GM18508 (cell line): ENCODE measurements at regions not wholly inside any gene's neighbourhood (a gene's known extent, or its start where the extent isn't known, plus 50 kb on each side); places are given as distances from the start of the nearest gene placed in this dataset.
"Not testable (repeated sequence)": the region's sequence is repeated elsewhere in the genome, so short reads cannot be mapped to it uniquely, and the experiment has no call there.

Experiments
- ATAC-seq: cut with Tn5 transposase; IDR thresholded peaks from one replicate; pipeline ENCODE4 v1.9.1; 2021; ENCODE audit warnings: moderate number of reproducible peaks; ENCODE audit not compliant: insufficient read depth, unreplicated experiment

DNA sequence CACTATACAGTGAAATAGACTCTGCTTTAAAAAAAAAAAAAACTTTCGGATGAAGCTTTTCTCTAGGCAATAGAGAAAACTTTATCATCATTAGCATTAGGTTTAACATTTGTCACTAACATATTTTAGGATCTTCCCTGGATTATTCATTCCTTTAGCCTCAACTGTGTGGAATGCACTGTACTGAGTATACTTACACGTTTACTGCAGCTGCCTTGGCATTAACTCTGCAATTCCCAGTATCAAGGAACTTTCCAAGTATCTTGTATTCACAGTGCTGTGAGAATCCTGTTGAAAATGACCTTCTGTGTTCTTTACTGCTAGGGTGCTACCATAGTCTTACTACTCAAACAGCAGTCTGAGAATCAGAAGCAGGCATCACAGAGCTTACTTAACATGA is 328.2 kb upstream of the COL3A1 start:
- ATAC-seq = no peak

DNA sequence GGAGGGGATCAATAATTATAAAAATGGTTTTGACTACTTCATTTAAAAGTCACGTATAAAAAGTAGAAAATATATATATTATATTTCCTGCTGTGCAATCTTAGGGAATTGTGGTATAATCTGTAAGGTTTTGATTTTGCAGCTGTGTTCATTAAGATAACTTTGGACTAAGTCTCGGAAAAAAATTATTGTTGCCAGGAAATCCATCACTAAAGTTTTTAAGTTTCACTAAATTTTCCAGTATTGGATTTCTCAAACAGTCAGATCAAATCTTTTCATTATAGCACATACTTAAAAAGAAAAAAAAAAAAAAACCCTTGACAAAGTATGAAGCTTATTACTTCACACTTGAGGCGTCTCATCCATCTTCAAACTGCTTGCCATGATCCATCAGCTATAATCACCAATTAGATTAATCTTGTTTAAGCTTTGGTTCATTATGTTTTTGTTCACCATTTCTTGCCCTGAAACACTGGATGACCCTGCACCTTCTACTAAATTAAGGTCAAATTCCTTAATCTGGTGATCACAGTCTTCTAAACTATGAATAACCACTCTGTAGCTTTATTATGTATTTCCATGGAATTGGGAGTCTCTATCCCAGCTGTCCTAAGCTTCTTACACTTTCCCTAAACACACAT is 326.6 kb upstream of the COL3A1 start:
- ATAC-seq = no peak

GRCh38 chr2:188659656-188660406 is 314.3 kb upstream of the COL3A1 start:
- no peak for ATAC-seq

DNA sequence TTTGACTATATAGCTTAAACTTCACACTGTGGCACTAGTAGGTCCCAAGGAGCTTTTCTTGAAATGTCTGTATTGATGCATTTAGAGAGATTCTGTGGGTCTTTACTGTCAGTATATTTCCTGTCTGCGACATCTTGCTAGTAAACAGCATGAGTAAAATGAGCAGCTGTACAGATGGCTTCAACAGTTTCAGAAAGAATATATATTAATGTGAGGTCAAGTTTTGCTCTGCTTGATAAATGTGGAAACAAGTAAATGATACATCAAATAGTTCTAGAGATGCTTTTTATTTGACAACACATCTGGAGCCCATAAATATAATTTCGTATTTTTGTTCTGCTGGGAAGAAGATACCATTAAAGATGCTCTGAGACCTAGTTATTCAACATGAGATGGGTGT is 310.9 kb upstream of the COL3A1 start:
- ATAC-seq = no peak

DNA sequence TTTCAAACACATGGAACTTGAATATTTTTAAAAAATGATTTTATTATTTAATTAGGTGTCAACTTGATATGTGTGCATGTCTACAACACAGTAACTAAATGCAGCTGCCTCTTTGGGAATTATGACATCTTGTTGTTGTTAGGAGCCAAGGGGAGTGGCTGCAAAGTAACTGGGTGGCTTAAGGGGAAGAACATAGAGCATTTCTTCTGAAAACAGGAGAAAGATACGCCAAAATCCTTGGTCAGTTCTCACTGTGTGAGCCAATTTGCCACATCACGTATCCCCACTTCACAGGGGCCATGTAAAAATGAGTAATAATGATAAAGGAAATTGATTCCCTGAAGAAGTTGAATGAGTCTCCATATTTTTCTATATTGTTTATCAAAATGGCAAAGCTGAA is 309.8 kb upstream of the COL3A1 start:
- no peak for ATAC-seq

DNA sequence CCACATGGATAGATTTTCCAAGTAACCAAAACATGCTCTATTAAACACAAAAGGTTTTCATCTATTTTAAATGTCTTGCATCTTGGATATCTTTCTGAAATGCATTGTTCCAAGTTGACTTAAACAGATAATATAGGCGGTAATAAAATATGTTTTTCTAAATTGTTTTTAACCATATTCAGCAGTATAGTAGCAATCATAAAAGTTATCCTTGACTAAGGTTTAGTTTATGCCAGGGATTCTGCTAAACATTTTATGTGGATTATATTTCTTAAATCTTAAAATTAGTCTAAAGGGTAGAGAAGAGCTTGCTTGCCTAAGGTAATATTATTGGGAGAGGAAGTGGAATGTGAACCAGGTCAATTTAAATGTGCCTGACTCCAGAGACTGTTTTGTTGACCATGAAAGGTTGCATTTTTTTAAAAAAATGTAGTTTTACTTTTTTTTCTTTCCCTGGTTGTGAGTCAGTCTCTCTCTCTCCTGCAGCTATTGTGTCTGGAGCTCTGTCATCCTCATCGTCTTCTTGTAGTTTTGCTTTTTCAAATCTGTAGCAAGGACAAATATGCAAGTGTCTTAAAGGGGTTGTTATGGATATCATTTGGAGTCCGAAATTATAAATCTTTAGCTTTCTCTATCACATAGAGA is 309.1 kb upstream of the COL3A1 start:
- ATAC-seq = no peak

DNA sequence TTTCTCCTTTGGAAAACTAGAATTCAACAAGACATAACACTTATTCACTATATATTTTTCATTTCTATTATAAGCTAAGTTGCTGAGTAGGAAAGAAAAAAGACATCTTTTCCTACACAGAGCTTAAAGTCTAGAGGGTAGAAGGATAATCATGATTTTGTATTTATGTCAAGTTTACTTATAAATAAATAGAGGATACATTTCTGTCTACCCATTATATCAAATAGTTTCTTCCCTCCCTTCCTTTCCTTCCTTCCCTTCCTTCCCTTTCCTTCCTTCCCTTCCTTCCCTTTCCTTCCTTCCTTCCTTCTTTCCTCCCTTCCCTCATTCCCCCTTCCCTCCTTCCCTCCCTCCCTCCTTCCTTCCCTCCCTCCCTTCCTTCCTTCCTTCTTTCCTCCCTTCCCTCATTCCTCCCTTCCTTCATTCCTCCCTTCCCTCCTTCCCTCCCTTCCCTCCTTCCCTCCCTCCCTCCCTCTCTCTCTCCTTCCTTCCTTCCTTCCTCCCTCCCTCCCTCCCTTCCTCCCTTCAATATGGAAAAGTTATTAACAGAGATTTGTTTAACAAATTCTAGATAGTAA is 308.4 kb upstream of the COL3A1 start:
- ATAC-seq = no peak

- no peak for ATAC-seq
Measured at GRCh38 chr2:188666503-188666902, 307.7 kb upstream of the COL3A1 start.

GRCh38 chr2:188668017-188668680 is 306.0 kb upstream of the COL3A1 start:
- no peak for ATAC-seq

DNA sequence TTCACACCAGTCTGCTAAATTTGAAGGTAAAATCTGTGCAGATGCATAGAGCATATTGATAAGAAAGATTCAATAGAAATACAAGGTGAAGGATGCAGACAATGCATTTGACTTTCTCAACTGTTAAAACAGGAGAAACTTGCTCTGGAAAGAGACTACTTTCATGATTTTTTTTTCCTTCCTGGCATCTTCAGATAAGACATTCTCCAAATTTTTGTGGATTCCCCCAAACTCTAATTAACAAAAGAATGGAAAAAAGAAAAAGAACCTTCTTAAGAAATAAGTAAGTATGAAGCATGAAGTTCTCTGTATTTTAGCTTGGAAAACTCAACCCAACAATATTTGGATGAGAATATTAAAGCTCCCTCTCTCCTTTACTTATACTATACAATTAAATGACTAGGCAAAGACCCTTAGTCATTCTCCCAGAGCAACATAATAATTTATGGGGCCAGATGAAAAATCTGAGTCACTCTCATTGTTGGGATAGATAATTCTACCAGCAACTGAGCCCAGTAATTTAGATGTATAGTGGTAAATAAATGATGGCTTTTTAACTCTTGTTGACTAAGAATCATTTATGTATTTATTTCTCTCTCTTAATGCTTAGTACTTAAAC is 298.7 kb upstream of the COL3A1 start:
- no peak for ATAC-seq

- ATAC-seq = no peak
Measured at GRCh38 chr2:188676010-188676400, 298.2 kb upstream of the COL3A1 start.

- no peak for ATAC-seq
Measured at GRCh38 chr2:188677142-188677541, 297.0 kb upstream of the COL3A1 start.

DNA sequence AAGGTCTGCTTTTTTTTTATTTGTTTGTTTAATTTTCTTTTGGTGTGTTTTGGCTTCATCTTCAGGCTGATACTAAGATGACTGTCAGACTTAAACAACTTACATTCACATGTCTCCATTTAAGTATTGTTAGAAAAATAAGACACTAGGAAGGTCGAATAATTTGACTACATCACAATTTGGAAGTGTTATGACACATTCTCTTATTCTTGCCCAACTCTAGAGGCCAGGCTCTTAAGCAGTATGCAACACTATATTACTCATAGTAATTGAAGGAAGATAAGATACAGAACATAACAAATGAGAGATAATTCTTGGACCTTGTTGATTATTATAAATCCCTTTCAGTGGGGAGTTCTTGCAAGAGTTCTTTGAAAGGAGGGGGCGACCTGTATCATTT is 295.3 kb upstream of the COL3A1 start:
- no peak for ATAC-seq

DNA sequence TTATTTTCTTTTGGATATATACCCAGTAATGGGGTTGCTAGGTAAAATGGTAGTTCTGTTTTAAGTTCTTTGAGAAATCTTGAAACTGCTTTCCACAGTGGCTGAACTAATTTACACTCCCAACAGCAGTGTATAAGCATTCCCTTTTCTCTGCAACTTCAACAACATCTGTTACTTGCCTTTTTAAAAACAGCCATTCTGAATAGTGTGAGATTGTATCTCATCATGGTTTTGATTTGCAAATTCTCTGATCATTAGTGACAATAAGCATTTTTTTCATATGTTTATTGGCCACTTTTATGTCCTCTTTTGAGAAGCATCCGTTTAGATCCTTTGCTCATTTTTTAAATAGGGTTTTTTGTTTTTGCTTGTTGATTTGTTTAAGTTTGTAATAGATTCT is 291.3 kb upstream of the COL3A1 start:
- no peak for ATAC-seq

GRCh38 chr2:188684795-188685194 is 289.4 kb upstream of the COL3A1 start:
- ATAC-seq = no peak

- ATAC-seq = no peak
Measured at GRCh38 chr2:188693111-188693510, 281.1 kb upstream of the COL3A1 start.

DNA sequence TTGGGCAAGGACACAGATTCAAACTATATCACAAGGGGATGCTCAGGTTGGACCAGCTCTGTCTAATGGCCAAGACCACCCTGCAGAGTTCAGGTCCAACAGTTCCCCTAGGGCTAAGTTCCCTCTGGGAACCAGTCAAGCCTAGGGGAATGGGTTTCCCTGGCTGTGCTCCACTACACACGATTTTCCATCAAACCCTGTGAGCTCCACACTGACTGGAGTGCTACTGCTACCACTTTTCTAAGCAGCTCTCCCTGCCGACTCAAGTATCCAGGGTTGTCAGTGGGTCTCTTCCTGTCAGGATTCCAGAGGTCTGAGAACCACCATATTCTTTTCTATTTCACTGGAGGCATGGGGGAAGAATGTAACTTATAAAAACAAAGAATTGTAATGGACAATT is 280.4 kb upstream of the COL3A1 start:
- ATAC-seq = no peak

DNA sequence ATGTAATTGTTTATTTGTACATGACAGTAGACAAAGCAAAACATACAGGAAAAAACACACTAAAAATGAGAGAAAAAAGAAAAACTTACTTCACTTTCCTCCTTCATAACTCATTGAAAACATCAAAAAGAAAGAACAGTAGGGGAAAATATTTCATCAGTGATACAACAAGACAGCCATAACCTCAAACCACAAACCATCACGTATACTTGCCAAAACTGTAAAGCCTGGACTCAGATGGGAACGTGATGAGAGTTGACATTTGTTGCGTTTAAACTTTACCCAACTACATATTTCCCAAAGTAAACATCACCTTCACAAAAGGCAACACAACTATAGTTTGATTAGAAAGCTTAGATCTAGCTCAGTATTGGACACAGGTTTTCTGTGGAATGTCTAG is 278.2 kb upstream of the COL3A1 start:
- no peak for ATAC-seq

GRCh38 chr2:188698151-188698550 is 276.0 kb upstream of the COL3A1 start:
- not testable (repeated sequence) for ATAC-seq

- ATAC-seq = no peak
Measured at GRCh38 chr2:188701836-188702235, 272.3 kb upstream of the COL3A1 start.
